ENCODE measurements at regions not wholly inside any gene's neighbourhood (a gene's known extent, or its start where the extent isn't known, plus 50 kb on each side); places are given as distances from the start of the nearest gene placed in this dataset.

- no peak for DNase-seq
- Mint-ChIP-seq H3K36me3 (ENCODE audit: low read depth) (peaks cover 3% of the 10 kb centered on the region), H3K4me3 (no peak overlapping the region), H3K4me1 (peaks cover 9% of the 10 kb centered on the region), H3K27me3 (ENCODE audit: low read depth, poor library complexity) (peaks cover 6% of the 10 kb centered on the region), H3K27ac (peak overlapping the region; percentile 8), H3K9me3 (peaks cover 11% of the 10 kb centered on the region)
- TF ChIP-seq CTCF (IDR thresholded peaks at IDR 0.05), result no peak
These were observed 655.0 kb downstream of the EPHA3 start for GRCh38 chr3:89762405-89762804.

- no peak for DNase-seq
- Mint-ChIP-seq H3K27ac (no peak overlapping the region), H3K27me3 (ENCODE audit: low read depth, poor library complexity) (no peaks in the 10 kb centered on the region), H3K9me3 (no peaks in the 10 kb centered on the region), H3K36me3 (ENCODE audit: low read depth) (no peaks in the 10 kb centered on the region), H3K4me3 (no peak overlapping the region), H3K4me1 (peaks cover 17% of the 10 kb centered on the region)
- no peak for TF ChIP-seq CTCF (IDR thresholded peaks at IDR 0.05)
These were observed 676.0 kb downstream of the EPHA3 start for GRCh38 chr3:89783341-89783927.

- DNase-seq, result no peak
- no peak for TF ChIP-seq CTCF (IDR thresholded peaks at IDR 0.05)
- Mint-ChIP-seq H3K27ac (peak overlapping the region; percentile 97), H3K9me3 (no peaks in the 10 kb centered on the region), H3K36me3 (ENCODE audit: low read depth) (no peaks in the 10 kb centered on the region), H3K4me1 (peaks cover 19% of the 10 kb centered on the region), H3K27me3 (ENCODE audit: low read depth, poor library complexity) (no peaks in the 10 kb centered on the region), H3K4me3 (no peak overlapping the region)
These were observed 680.1 kb downstream of the EPHA3 start for GRCh38 chr3:89787485-89787884.

GRCh38 chr3:89787979-89788378 lies 680.6 kb downstream of the EPHA3 start:
- H3K9me3 Mint-ChIP-seq, result no peaks in the 10 kb centered on the region

GRCh38 chr3:89795506-89795905 lies 688.1 kb downstream of the EPHA3 start:
- TF ChIP-seq CTCF (IDR thresholded peaks at IDR 0.05), result no peak
- no peaks in the 10 kb centered on the region for H3K27me3 Mint-ChIP-seq (ENCODE audit: low read depth, poor library complexity)
- H3K4me1 Mint-ChIP-seq, result no peaks in the 10 kb centered on the region
- no peak overlapping the region for H3K4me3 Mint-ChIP-seq
- no peaks in the 10 kb centered on the region for H3K36me3 Mint-ChIP-seq (ENCODE audit: low read depth)
- H3K27ac Mint-ChIP-seq, result no peak overlapping the region
- no peak for DNase-seq
- no peaks in the 10 kb centered on the region for H3K9me3 Mint-ChIP-seq

More at GRCh38 chr3:89787979-89788378, 680.6 kb downstream of the EPHA3 start:
- Mint-ChIP-seq H3K27ac (no peak overlapping the region), H3K4me1 (peaks cover 19% of the 10 kb centered on the region), H3K27me3 (ENCODE audit: low read depth, poor library complexity) (no peaks in the 10 kb centered on the region), H3K4me3 (no peak overlapping the region), H3K36me3 (ENCODE audit: low read depth) (no peaks in the 10 kb centered on the region)
- TF ChIP-seq CTCF (IDR thresholded peaks at IDR 0.05), result no peak
- DNase-seq, result no peak

- Mint-ChIP-seq H3K4me1 (peaks cover 41% of the 10 kb centered on the region), H3K27me3 (ENCODE audit: low read depth, poor library complexity) (no peaks in the 10 kb centered on the region), H3K4me3 (no peak overlapping the region), H3K27ac (peak overlapping the region; percentile 66), H3K36me3 (ENCODE audit: low read depth) (peaks cover 4% of the 10 kb centered on the region), H3K9me3 (peaks cover 11% of the 10 kb centered on the region)
- DNase-seq, result no peak
- no peak for TF ChIP-seq CTCF (IDR thresholded peaks at IDR 0.05)
These were observed 695.5 kb downstream of the EPHA3 start for GRCh38 chr3:89802881-89803280.

Measured in nephron progenitor cell (in vitro differentiated cells).